Keratinocyte (primary cell): ENCODE measurements at regions not wholly inside any gene's neighbourhood (a gene's known extent, or its start where the extent isn't known, plus 50 kb on each side); places are given as distances from the start of the nearest gene placed in this dataset.

Experiments
- DNase-seq: peaks from one replicate; pipeline ENCODE4 v3.0.0-alpha.2; 2011; ENCODE audit warnings: low read depth, missing footprints, low spot score
- FAIRE-seq: peaks from 2 replicates; lab custom pipeline; 2011; peaks lifted over from hg19 to GRCh38; lab: Jason Lieb, UNC
- H2AFZ ChIP-seq: 2 replicates; pipeline ENCODE4 v1.6.0; 2012; ENCODE audit warnings: low read length, control low read depth, inconsistent platforms; ENCODE audit not compliant: control insufficient read depth
- H3K27ac ChIP-seq: 2 replicates; pipeline ENCODE4 v1.5.1; 2011; ENCODE audit warnings: low read length; ENCODE audit not compliant: control insufficient read depth, insufficient read depth
- H3K27me3 ChIP-seq: 3 replicates; pipeline ENCODE4 v1.6.0; 2011; ENCODE audit warnings: low read length; ENCODE audit not compliant: control insufficient read depth, insufficient read depth; ENCODE audit errors: extremely low read depth
- H3K36me3 ChIP-seq, 2 experiments: 2 replicates in 1 of 2; 3 replicates in 1 of 2; pipeline ENCODE4 v1.5.1; 2011; ENCODE audit warnings: low read length in 2 of 2, mild to moderate bottlenecking in 1 of 2; ENCODE audit not compliant: control insufficient read depth in 2 of 2, insufficient read depth in 2 of 2; ENCODE audit errors: extremely low read depth in 1 of 2
- H3K4me1 ChIP-seq: 3 replicates; pipeline ENCODE4 v1.5.1; 2011; ENCODE audit warnings: low read length; ENCODE audit not compliant: control insufficient read depth, insufficient read depth; ENCODE audit errors: extremely low read depth
- H3K4me2 ChIP-seq: 3 replicates; pipeline ENCODE4 v1.6.0; 2011; ENCODE audit warnings: low read depth, low read length; ENCODE audit not compliant: control insufficient read depth, insufficient read depth; ENCODE audit errors: extremely low read depth
- H3K4me3 ChIP-seq, 3 experiments: fragments of 200-600 bp in 1 of 3; sonication (generic) in 1 of 3; 2 replicates in 2 of 3; 3 replicates in 1 of 3; pipeline ENCODE4 v1.5.1; 2011 to 2016; ENCODE audit warnings: low read length in 3 of 3, mild to moderate bottlenecking in 3 of 3, control low read depth in 2 of 3, inconsistent platforms in 1 of 3, low read depth in 1 of 3, mixed read lengths in 1 of 3, mixed run types in 1 of 3, moderate library complexity in 1 of 3; ENCODE audit not compliant: control insufficient read depth in 2 of 3, insufficient read depth in 2 of 3; ENCODE audit errors: extremely low read depth in 1 of 3
- H3K79me2 ChIP-seq: 2 replicates; pipeline ENCODE4 v1.6.0; 2012; ENCODE audit warnings: low read length; ENCODE audit not compliant: control insufficient read depth, insufficient read depth
- H3K9ac ChIP-seq: 3 replicates; pipeline ENCODE4 v1.6.0; 2011; ENCODE audit warnings: low read length; ENCODE audit not compliant: control insufficient read depth, insufficient read depth; ENCODE audit errors: extremely low read depth
- H3K9me1 ChIP-seq: 3 replicates; pipeline ENCODE4 v1.6.0; 2011; ENCODE audit warnings: low read length; ENCODE audit not compliant: control insufficient read depth, insufficient read depth; ENCODE audit errors: extremely low read depth
- H3K9me3 ChIP-seq: 2 replicates; pipeline ENCODE4 v1.5.1; 2012; ENCODE audit warnings: low read depth, low read length; ENCODE audit not compliant: control insufficient read depth
- H4K20me1 ChIP-seq: 3 replicates; pipeline ENCODE4 v1.6.0; 2011; ENCODE audit warnings: low read length; ENCODE audit not compliant: control insufficient read depth, insufficient read depth; ENCODE audit errors: extremely low read depth
- EZH2 ChIP-seq: IDR thresholded peaks from one replicate; pipeline ENCODE4 v1.6.1; 2012; ENCODE audit warnings: inconsistent platforms, mild to moderate bottlenecking, low read length, moderate library complexity
- dilution Hi-C: fragments of 300-500 bp; cut with MboI; formaldehyde crosslinking; loops from one replicate; pipeline ENCODE4 v1.7.0; 2020; ENCODE audit warnings: low sequenced_read_pairs; ENCODE audit not compliant: extremely low pct_ligation_motif_present
- TF ChIP-seq, protein P1 (sequence below), 3 experiments: IDR thresholded peaks in 1 of 3; conservative IDR thresholded peaks in 1 of 3; optimal IDR thresholded peaks in 1 of 3; 2 replicates in 2 of 3; 3 replicates in 1 of 3; pipeline versions ENCODE3 to v1.5.1; 2011; ENCODE audit warnings: low read length in 3 of 3, mild to moderate bottlenecking in 3 of 3, moderate library complexity in 2 of 3, control low read depth in 1 of 3, inconsistent platforms in 1 of 3; ENCODE audit not compliant: insufficient read depth in 2 of 3; ENCODE audit errors: extremely low read depth in 1 of 3

- Histone ChIP-seq H3K27me3 (no peaks in the 10 kb centered on the region), H3K4me2 (no peak overlapping the region), H2AFZ (no peak overlapping the region), H4K20me1 (no peaks in the 10 kb centered on the region), H3K36me3 (no peaks in the 10 kb centered on the region), H3K9me3 (no peaks in the 10 kb centered on the region), H3K79me2 (no peaks in the 10 kb centered on the region), H3K27ac (no peak overlapping the region), H3K4me3 (no peak overlapping the region), H3K9me1 (no peaks in the 10 kb centered on the region), H3K4me1 (peaks cover 38% of the 10 kb centered on the region), H3K9ac (no peak overlapping the region)
- TF ChIP-seq EZH2, result no peak
- TF ChIP-seq, protein P1, sequence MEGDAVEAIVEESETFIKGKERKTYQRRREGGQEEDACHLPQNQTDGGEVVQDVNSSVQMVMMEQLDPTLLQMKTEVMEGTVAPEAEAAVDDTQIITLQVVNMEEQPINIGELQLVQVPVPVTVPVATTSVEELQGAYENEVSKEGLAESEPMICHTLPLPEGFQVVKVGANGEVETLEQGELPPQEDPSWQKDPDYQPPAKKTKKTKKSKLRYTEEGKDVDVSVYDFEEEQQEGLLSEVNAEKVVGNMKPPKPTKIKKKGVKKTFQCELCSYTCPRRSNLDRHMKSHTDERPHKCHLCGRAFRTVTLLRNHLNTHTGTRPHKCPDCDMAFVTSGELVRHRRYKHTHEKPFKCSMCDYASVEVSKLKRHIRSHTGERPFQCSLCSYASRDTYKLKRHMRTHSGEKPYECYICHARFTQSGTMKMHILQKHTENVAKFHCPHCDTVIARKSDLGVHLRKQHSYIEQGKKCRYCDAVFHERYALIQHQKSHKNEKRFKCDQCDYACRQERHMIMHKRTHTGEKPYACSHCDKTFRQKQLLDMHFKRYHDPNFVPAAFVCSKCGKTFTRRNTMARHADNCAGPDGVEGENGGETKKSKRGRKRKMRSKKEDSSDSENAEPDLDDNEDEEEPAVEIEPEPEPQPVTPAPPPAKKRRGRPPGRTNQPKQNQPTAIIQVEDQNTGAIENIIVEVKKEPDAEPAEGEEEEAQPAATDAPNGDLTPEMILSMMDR (optimal IDR thresholded peaks at IDR 0.05 in 1 of 3, IDR thresholded peaks at IDR 0.05 in 1 of 3, conservative IDR thresholded peaks at IDR 0.05 in 1 of 3; ENCODE audit: extremely low read depth in 1 of 3, insufficient read depth in 2 of 3, low read length in 3 of 3), result no peak
- DNase-seq, result no peak
- dilution Hi-C loops, result no loop called here
- FAIRE-seq, result no peak
Observed at GRCh38 chr1:115227346-115228082, 110.5 kb downstream of the NGF start.

- no peaks in the 10 kb centered on the region for H3K9me3 ChIP-seq
- H3K4me1 ChIP-seq, result peaks cover 42% of the 10 kb centered on the region
- no peak overlapping the region for H3K27ac ChIP-seq
- H3K36me3 ChIP-seq, result no peaks in the 10 kb centered on the region
- FAIRE-seq, result no peak
- no peaks in the 10 kb centered on the region for H4K20me1 ChIP-seq
- no peak for TF ChIP-seq EZH2
- TF ChIP-seq, protein P1 (optimal IDR thresholded peaks at IDR 0.05 in 1 of 3, IDR thresholded peaks at IDR 0.05 in 1 of 3, conservative IDR thresholded peaks at IDR 0.05 in 1 of 3; ENCODE audit: extremely low read depth in 1 of 3, insufficient read depth in 2 of 3, low read length in 3 of 3), result no peak
- dilution Hi-C loops, result no loop called here
- H3K27me3 ChIP-seq, result no peaks in the 10 kb centered on the region
- no peaks in the 10 kb centered on the region for H3K9me1 ChIP-seq
- DNase-seq, result no peak
- no peak overlapping the region for H3K4me2 ChIP-seq
- H3K9ac ChIP-seq, result no peak overlapping the region
- no peaks in the 10 kb centered on the region for H3K79me2 ChIP-seq
- H3K4me3 ChIP-seq, result no peak overlapping the region
- H2AFZ ChIP-seq, result no peak overlapping the region
Observed at GRCh38 chr1:115225993-115226685, 111.9 kb downstream of the NGF start.
